Thyroid gland (tissue), 4 donors: ENCODE measurements at regions not wholly inside any gene's neighbourhood (a gene's known extent, or its start where the extent isn't known, plus 50 kb on each side); places are given as distances from the start of the nearest gene placed in this dataset.

Experiments
- POLR2A ChIP-seq, 2 donors: fragments of 450-650 bp; IDR thresholded peaks; one replicate each; pipeline ENCODE4 v1.6.1; 2017; ENCODE audit warnings: antibody characterized with exemption in 2 of 2, mild to moderate bottlenecking in 2 of 2, moderate library complexity in 1 of 2
- TF ChIP-seq, protein P1 (sequence below), 6 experiments: fragments of 200-600 bp in 3 of 6; fragments of 450-650 bp in 3 of 6; sonication (generic) in 3 of 6; IDR thresholded peaks; one replicate each; pipeline ENCODE4 v1.5.1; 2016 to 2019; ENCODE audit warnings: antibody characterized with exemption in 6 of 6, mild to moderate bottlenecking in 2 of 6, inconsistent platforms in 1 of 6, moderate library complexity in 1 of 6

DNA sequence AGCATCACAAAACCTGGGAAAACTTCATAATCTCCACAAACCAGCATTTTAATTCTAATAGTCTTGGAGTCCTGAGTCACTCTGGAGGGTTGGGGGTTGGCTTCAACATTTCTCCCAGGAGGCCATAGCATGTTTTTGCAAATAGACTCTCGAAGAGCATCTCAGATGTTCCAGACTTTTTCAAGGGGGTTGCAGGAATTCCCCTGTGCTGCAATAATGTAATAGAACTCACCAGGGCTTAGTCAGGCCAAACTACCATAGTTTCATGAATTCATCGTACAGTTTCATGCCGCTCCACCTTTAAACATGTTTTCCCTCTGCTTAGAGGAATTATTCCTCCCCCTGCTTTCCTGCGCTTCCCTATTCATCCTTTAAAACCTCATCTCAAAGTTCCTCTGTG is 499.5 kb upstream of the KLF4 start:
- TF ChIP-seq, protein P1, sequence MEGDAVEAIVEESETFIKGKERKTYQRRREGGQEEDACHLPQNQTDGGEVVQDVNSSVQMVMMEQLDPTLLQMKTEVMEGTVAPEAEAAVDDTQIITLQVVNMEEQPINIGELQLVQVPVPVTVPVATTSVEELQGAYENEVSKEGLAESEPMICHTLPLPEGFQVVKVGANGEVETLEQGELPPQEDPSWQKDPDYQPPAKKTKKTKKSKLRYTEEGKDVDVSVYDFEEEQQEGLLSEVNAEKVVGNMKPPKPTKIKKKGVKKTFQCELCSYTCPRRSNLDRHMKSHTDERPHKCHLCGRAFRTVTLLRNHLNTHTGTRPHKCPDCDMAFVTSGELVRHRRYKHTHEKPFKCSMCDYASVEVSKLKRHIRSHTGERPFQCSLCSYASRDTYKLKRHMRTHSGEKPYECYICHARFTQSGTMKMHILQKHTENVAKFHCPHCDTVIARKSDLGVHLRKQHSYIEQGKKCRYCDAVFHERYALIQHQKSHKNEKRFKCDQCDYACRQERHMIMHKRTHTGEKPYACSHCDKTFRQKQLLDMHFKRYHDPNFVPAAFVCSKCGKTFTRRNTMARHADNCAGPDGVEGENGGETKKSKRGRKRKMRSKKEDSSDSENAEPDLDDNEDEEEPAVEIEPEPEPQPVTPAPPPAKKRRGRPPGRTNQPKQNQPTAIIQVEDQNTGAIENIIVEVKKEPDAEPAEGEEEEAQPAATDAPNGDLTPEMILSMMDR (IDR thresholded peaks at IDR 0.05) = no peak
- no peak for TF ChIP-seq POLR2A (IDR thresholded peaks at IDR 0.05)
